GM23338 (cell line): ENCODE measurements at regions not wholly inside any gene's neighbourhood (a gene's known extent, or its start where the extent isn't known, plus 50 kb on each side); places are given as distances from the start of the nearest gene placed in this dataset.

Experiments used
- ATAC-seq: fragments of 200-7000 bp; cut with Tn5 transposase; 3 replicates; pipeline ENCODE4 v1.9.1; 2020
- DNase-seq: peaks from one replicate; pipeline ENCODE4 v3.0.0-alpha.2; 2015; ENCODE audit warnings: low spot score
- H2AFZ ChIP-seq: fragments of 200-600 bp; sonication (generic); 2 replicates; pipeline ENCODE4 v1.8.0; 2016; ENCODE audit warnings: antibody characterized with exemption, mild to moderate bottlenecking, moderate library complexity
- H3F3A ChIP-seq: fragments of 200-600 bp; sonication (generic); replicated peaks from 2 replicates; pipeline ENCODE4 v1.8.0; 2017; ENCODE audit warnings: antibody characterized with exemption, mixed run types, low read depth
- H3K27ac ChIP-seq: fragments of 200-600 bp; sonication (generic); 2 replicates; pipeline ENCODE4 v1.6.1; 2016; ENCODE audit warnings: low read depth
- H3K27me3 ChIP-seq: fragments of 200-600 bp; sonication (generic); 2 replicates; pipeline ENCODE4 v1.8.0; 2016; ENCODE audit warnings: mild to moderate bottlenecking, mixed run types, moderate library complexity; ENCODE audit not compliant: insufficient read depth
- H3K36me3 ChIP-seq: fragments of 200-600 bp; sonication (generic); 2 replicates; pipeline ENCODE4 v1.8.0; 2016; ENCODE audit warnings: mild to moderate bottlenecking; ENCODE audit not compliant: insufficient read depth
- H3K4me1 ChIP-seq: fragments of 200-600 bp; sonication (generic); 2 replicates; pipeline ENCODE4 v1.8.0; 2016; ENCODE audit warnings: mild to moderate bottlenecking, moderate library complexity; ENCODE audit not compliant: insufficient read depth
- H3K4me2 ChIP-seq: fragments of 200-600 bp; sonication (generic); 2 replicates; pipeline ENCODE4 v1.7.1; 2017; ENCODE audit warnings: mixed run types
- H3K4me3 ChIP-seq: fragments of 200-600 bp; sonication (generic); 2 replicates; pipeline ENCODE4 v1.6.1; 2016; ENCODE audit warnings: mixed run types
- H3K79me2 ChIP-seq: fragments of 200-600 bp; sonication (generic); replicated peaks from 2 replicates; pipeline ENCODE4 v1.8.0; 2017; ENCODE audit warnings: mild to moderate bottlenecking; ENCODE audit not compliant: insufficient read depth
- H3K9me2 ChIP-seq: fragments of 200-600 bp; sonication (generic); 2 replicates; pipeline ENCODE4 v1.8.0; 2017; ENCODE audit not compliant: insufficient read depth
- H4K20me1 ChIP-seq: fragments of 200-600 bp; sonication (generic); replicated peaks from 2 replicates; pipeline ENCODE4 v1.8.0; 2017; ENCODE audit warnings: mild to moderate bottlenecking; ENCODE audit not compliant: insufficient read depth
- H3K27ac Mint-ChIP-seq: 2 replicates; pipeline ENCODE4 v1.8.0; 2020; ENCODE audit warnings: inconsistent platforms, mild to moderate bottlenecking, moderate library complexity, mixed read lengths
- H3K27me3 Mint-ChIP-seq: 3 replicates; pipeline ENCODE4 v1.8.0; 2022; ENCODE audit warnings: low read depth, mild to moderate bottlenecking, moderate library complexity, mixed read lengths, inconsistent platforms; ENCODE audit not compliant: insufficient read depth, poor library complexity
- H3K36me3 Mint-ChIP-seq: 3 replicates; pipeline ENCODE4 v1.8.0; 2021; ENCODE audit warnings: low read depth, mild to moderate bottlenecking, inconsistent platforms, moderate library complexity, mixed read lengths
- H3K4me1 Mint-ChIP-seq: 3 replicates; pipeline ENCODE4 v1.8.0; 2020; ENCODE audit warnings: mild to moderate bottlenecking, inconsistent platforms, mixed read lengths
- H3K4me3 Mint-ChIP-seq: 3 replicates; pipeline ENCODE4 v1.8.0; 2021; ENCODE audit warnings: moderate library complexity, mild to moderate bottlenecking, inconsistent platforms, mixed read lengths
- H3K9me3 Mint-ChIP-seq: 3 replicates; pipeline ENCODE4 v1.8.0; 2020; ENCODE audit warnings: moderate library complexity, mild to moderate bottlenecking, inconsistent platforms, mixed read lengths
- CREB1 ChIP-seq: fragments of 250-450 bp; sonication (Bioruptor Pico); IDR thresholded peaks from 2 replicates; pipeline ENCODE4 v1.5.0; 2020; ENCODE audit warnings: low read depth, mild to moderate bottlenecking, moderate library complexity
- ETS1 ChIP-seq: IDR thresholded peaks from 2 replicates; pipeline ENCODE4 v1.6.1; 2016; ENCODE audit warnings: antibody characterized with exemption
- EZH2 ChIP-seq: fragments of 200-600 bp; sonication (generic); IDR thresholded peaks from one replicate; pipeline ENCODE4 v1.8.0; 2017; ENCODE audit warnings: antibody characterized with exemption, mild to moderate bottlenecking, low read depth; ENCODE audit not compliant: unreplicated experiment
- EZH2phosphoT487 ChIP-seq: fragments of 200-600 bp; sonication (generic); IDR thresholded peaks from one replicate; pipeline ENCODE4 v1.8.1; 2018; ENCODE audit warnings: antibody characterized with exemption; ENCODE audit not compliant: unreplicated experiment
- JUNB ChIP-seq: IDR thresholded peaks from one replicate; pipeline ENCODE4 v1.6.1; 2016; ENCODE audit warnings: antibody characterized with exemption; ENCODE audit not compliant: unreplicated experiment
- NANOG ChIP-seq: IDR thresholded peaks from 2 replicates; pipeline ENCODE4 v1.6.1; 2016; ENCODE audit warnings: antibody characterized with exemption, borderline replicate concordance
- POLR2AphosphoS5 ChIP-seq: IDR thresholded peaks from 2 replicates; pipeline ENCODE4 v1.6.1; 2016; ENCODE audit warnings: antibody characterized with exemption, low read depth
- REST ChIP-seq: IDR thresholded peaks from one replicate; pipeline ENCODE4 v1.6.1; 2018; ENCODE audit warnings: antibody characterized with exemption; ENCODE audit not compliant: unreplicated experiment
- STAT1 ChIP-seq: IDR thresholded peaks from one replicate; pipeline ENCODE4 v1.6.1; 2016; ENCODE audit warnings: antibody characterized with exemption; ENCODE audit not compliant: unreplicated experiment
- ZNF114 ChIP-seq: fragments of 250-450 bp; sonication (Bioruptor Pico); IDR thresholded peaks from 2 replicates; pipeline ENCODE4 v1.5.0; 2020; ENCODE audit warnings: mild to moderate bottlenecking, moderate library complexity
- ZNF331 ChIP-seq: fragments of 250-450 bp; sonication (Bioruptor Pico); IDR thresholded peaks from 2 replicates; pipeline ENCODE4 v1.5.0; 2020; ENCODE audit warnings: low read depth, mild to moderate bottlenecking, moderate library complexity
- ZNF462 ChIP-seq: fragments of 250-450 bp; sonication (Bioruptor Pico); IDR thresholded peaks from 2 replicates; pipeline ENCODE4 v1.5.0; 2020; ENCODE audit warnings: mild to moderate bottlenecking, moderate library complexity

- Mint-ChIP-seq H3K4me3 (no peak overlapping the region), H3K9me3 (no peaks in the 10 kb centered on the region), H3K27ac (peak overlapping the region; percentile 89; the same call in 1 of the 2 replicates), H3K27me3 (no peaks in the 10 kb centered on the region), H3K4me1 (peaks cover 12% of the 10 kb centered on the region), H3K36me3 (no peaks in the 10 kb centered on the region)
- DNase-seq (peak; percentile 24), ATAC-seq (peak; percentile 72)
- Histone ChIP-seq H4K20me1 (no peaks in the 10 kb centered on the region), H3K4me2 (peak overlapping the region; percentile 31), H3K27ac (no peak overlapping the region), H3K27me3 (no peaks in the 10 kb centered on the region), H3K4me1 (peaks cover 11% of the 10 kb centered on the region), H2AFZ (peak overlapping the region; percentile 9; the same call in 1 of the 2 replicates), H3K9me2 (no peaks in the 10 kb centered on the region), H3K4me3 (no peak overlapping the region), H3F3A (no peaks in the 10 kb centered on the region), H3K36me3 (no peaks in the 10 kb centered on the region), H3K79me2 (no peaks in the 10 kb centered on the region)
- TF ChIP-seq ZNF462 (CRISPR knock-in tag) (no peak), ZNF114 (CRISPR knock-in tag) (no peak), ZNF331 (CRISPR knock-in tag) (no peak), EZH2phosphoT487 (no peak), REST (no peak), POLR2AphosphoS5 (no peak), STAT1 (no peak), ETS1 (no peak), JUNB (no peak), EZH2 (no peak), CREB1 (CRISPR knock-in tag) (no peak), NANOG (no peak)
These were observed 335.7 kb upstream of the CDH7 start for GRCh38 chr18:65415098-65415497.
